HG03378 (cell line): ENCODE measurements at regions not wholly inside any gene's neighbourhood (a gene's known extent, or its start where the extent isn't known, plus 50 kb on each side); places are given as distances from the start of the nearest gene placed in this dataset.

ENCODE experiments used
- ATAC-seq: cut with Tn5 transposase; IDR thresholded peaks from one replicate; pipeline ENCODE4 v1.9.1; 2021; ENCODE audit warnings: mild to moderate bottlenecking, moderate library complexity; ENCODE audit not compliant: unreplicated experiment

- no peak for ATAC-seq
Observed at GRCh38 chr22:49642331-49642730, 185.3 kb downstream of the BRD1 start.

DNA sequence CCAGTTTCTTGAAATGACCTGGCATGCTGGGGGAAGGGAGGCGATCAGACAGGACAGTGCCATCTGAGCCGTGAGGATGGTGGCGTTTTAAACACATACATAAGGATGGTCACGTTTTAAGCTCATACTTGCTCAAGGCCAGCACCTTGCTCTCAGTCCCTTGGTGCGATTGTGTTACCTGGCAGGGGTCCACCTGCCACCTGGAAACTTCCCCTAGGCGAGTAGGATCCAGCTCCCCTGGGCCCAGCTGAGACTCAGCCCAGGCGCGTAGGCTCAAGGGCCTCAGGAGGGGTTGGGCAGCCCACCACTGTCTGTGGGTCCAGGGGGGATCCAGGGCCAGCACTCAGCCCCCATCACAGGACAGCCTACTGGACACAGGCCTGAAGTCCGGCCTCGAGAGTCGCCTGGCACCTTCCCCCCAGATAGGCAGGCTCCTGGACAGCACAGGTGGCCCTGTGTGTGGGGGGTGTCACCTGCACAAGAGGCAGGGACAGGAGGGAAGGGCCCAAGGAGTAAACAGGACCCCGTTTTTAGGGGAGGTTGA, 185.8 kb downstream of the BRD1 start:
- no peak for ATAC-seq

DNA sequence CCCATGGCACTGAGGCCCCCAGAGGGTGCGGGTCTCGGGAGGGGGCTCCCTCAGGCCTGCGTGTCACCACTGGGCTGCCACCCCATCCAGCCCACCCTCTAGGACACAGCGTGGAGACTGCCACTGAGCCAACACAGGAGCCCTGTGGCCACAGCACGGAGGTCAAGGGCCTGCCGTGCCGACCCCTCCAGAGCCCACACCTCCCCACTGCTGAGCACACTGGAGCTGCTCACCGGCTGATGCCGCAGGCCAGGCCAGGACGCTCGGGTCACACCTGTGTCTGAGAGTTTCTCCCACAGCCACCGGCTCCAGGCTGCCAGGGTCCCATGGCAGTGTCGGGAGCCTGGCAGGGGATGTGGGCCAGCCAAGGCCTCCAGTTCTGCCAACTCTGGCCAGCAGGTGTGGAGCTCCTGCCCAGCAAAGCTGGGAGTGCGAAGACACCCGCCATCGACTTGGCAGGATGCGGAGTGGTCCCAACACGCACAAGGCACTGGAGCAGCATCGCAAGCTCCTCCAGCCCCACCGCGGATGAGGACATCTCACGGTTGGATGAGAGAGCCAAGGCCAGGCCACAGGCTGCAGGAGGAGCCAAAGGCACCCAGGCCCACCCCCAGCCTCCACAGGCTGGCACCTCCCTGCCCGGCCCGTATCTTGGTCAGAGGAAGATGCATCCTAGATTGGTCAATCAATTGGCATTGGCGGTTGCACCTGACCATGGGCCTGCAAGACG, 187.1 kb downstream of the BRD1 start:
- no peak for ATAC-seq

DNA sequence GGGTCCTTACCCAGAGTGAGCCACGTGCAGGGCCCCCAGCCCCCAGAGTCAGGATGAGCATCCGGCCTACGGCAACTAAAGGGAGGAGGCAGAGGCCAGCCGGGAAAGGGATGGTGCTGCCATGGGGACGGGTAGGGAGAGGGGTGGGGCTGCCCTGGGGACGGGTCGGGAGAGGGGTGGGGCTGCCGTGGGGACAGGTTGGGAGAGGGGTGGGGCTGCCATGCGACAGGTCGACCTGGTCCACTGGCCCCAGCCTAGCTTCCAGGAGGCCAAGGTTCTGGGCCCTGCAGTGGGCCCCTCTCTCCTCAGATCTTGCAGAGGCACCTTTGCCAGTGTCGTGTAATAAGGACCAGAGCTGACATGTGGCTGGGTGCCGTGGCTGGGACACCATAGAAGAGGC, 187.7 kb downstream of the BRD1 start:
- ATAC-seq = no peak

DNA sequence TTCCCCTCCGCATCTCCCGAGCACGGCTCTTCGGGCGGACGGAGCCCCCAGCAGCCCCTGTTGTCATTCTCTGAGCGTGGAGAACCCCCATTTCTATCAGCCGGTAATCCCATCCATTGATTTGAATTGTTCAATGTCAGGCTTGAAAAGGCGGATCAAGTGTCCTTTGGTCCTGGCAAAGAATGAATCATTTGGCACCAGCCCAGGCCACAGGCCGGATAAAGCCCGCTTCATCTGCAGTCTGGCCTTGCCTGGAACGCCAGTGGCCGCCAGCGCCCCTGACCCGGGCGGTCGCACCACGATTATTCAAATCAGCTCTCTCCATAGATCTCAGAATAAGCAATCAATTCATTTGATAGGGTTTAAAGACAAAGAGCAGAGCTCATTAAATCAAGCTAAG, 188.9 kb downstream of the BRD1 start:
- ATAC-seq = no peak

GRCh38 chr22:49638001-49638400, 189.7 kb downstream of the BRD1 start:
- no peak for ATAC-seq

DNA sequence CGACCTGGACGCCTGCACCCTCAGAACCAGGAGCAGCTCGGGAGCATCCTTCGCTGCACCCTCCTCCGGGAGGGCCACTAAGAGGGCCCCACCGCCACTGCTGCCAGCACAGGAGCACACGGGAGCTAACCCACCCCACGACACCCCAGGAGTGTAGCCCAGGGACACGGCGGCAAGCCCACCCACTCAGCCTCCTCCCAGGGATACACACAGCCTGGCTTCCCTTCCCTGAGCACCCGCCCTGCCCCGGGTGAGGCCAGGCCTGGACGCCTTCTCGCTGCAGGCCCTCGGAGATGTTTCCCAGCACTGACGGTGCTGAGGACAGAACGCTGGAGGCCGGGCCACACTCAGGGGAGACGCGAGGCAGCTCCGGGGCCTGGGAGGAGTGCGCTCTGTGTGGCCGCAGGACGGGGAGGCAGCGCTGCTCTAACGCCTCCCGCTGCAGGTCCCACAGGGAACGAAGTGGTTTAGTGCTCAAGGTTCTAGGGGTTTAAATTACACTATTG, 190.4 kb downstream of the BRD1 start:
- no peak for ATAC-seq

- no peak for ATAC-seq
Observed at GRCh38 chr22:49636649-49637048, 191.0 kb downstream of the BRD1 start.

GRCh38 chr22:49636214-49636613, 191.5 kb downstream of the BRD1 start:
- no peak for ATAC-seq

- no peak for ATAC-seq
Observed at GRCh38 chr22:49634006-49634772, 193.5 kb downstream of the BRD1 start.

DNA sequence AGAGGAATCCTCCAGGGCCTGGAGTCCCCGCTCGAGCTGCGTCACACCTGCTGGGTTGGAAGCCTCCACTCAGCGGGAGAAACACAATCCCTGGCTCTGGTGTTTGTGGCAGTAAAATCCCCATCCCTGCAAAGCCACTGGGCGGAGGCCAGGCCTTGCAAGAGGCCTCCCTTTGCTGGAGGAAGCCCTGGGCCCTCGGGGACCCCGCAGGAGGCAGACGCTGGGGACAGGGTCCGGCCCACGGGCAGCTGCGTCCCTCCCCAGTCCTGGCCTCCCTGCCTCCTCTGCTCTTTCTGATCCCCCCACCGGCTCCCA, 194.7 kb downstream of the BRD1 start:
- ATAC-seq = no peak

- ATAC-seq = no peak
Observed at GRCh38 chr22:49632199-49633009, 195.3 kb downstream of the BRD1 start.

DNA sequence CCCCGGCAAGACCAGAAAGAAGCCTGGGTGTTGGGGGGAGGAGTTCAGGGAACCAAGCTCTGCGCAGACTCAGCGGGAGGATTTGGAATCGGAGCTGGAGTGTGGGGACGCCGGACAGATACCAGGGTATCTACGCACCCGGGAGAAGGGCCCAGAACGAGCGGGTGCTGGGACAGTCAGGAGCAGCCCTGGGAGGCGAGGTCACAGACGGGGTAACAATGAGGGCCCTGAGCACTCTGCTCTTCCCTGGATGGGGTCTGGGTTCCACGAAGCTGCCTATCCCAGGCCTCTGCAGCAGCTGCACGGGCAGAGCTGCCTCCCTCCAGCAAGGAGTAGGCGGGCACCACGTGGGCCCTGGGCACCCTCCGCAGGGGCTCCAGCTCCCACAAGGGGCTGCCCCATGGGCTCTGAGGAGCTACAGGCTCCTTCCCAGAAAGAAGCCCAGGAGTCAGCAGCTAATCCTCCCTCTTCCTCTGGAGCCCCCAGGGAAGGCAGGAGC, 197.2 kb downstream of the BRD1 start:
- ATAC-seq = no peak

DNA sequence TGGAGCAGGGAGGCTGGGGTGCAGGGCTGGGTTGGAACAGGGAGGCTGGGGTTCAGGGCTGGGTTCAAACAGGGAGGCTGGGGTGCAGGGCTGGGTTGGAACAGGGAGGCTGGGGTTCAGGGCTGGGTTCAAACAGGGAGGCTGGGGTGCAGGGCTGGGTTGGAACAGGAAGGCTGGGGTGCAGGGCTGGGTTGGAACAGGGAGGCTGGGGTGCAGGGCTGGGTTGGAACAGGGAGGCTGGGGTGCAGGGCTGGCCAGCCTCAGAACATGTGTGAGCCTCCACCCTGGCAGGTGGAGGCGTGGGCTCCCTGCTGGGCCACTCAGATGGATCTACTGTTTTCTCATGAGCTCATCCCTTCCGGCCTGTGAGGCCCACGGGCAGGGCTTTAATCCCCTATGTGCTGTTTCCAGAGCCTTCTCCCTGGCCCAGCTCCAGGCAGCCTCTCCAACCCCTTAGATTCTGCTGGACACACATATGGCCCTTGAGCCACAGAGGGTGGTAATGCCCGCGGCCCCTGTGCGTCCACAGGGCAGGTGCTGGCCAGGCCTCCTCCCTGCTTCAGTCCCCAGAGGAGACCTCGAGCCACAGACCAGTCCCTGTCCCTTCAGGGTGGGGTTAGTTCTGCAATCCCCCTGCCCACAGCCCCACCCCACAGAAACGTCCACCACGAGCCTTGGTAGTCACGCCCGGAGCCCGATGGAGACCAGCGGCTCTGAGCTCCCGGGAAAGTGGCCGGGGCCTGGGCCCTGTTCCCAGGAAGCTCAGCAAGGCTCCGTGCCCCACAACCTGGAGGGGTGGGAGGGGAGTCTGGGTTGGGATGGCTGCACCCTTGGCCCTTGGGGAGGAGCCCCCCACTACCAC, 197.9 kb downstream of the BRD1 start:
- no peak for ATAC-seq

DNA sequence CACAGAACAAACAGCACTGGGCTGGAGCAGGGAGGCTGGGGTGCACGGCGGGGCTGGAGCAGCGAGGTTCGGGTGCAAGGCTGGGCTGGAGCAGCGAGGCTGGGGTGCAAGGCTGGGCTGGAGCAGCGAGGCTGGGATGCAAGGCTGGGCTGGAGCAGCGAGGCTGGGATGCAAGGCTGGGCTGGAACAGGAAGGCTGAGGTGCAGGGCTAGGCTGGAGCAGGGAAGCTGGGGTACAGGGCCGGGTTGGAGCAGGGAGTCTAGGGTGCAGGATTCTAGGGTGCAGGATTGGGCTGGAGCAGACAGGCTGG, 198.5 kb downstream of the BRD1 start:
- no peak for ATAC-seq

DNA sequence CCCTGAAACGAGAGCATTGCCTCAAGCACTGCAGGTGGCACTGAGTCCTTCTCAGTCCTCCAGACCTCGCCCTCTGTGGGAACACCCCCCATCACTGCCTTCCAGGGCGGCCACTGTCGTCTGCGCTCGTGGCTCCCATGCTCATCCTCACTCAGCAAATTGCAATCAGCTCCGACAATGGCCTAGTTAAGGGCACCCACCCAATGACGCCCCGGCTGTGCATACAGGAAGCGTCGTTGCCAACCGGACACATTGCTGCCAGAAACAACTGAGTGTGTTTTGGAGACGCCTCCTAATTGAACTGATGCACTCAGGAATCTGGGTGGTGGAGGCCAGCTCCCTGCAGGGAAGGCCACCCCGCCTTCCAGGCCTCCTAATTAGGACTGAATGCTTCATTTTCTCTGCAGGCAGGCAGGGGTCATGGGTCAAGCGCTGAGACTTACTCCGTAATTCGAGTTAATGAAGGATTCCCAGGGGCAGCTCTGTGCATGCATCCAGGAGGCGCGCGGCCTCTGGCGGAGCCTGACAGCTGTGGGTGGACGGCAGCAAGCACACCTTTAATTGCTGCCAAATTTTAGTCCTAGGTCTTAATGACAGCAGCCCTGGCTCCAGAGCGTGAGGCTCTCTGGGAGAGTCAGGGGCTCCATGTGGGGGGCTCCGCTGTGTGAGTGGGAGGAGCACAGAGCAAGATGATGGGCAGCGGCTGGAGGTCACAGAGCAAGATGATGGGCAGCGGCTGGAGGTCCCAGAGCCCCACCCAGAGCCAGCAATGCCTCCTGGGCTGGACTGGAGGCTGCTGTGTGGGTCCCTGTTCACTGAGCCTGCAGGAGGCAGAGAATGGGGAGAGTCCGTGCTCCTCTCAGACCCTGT, 199.0 kb downstream of the BRD1 start:
- no peak for ATAC-seq

- ATAC-seq = no peak
Observed at GRCh38 chr22:49627217-49628181, 200.2 kb downstream of the BRD1 start.
